ENCODE measurements at regions not wholly inside any gene's neighbourhood (a gene's known extent, or its start where the extent isn't known, plus 50 kb on each side); places are given as distances from the start of the nearest gene placed in this dataset.

GRCh38 chr3:1019157-1019556 is 73.7 kb upstream of the CNTN6 start:
- TF ChIP-seq EZH2 (IDR thresholded peaks at IDR 0.05; ENCODE audit: insufficient read depth, poor library complexity, severe bottlenecking) (no peak), EZH2phosphoT487 (IDR thresholded peaks at IDR 0.05; ENCODE audit: insufficient read depth, low read depth) (no peak)
